Right cardiac atrium (tissue), 5 donors: ENCODE measurements at regions not wholly inside any gene's neighbourhood (a gene's known extent, or its start where the extent isn't known, plus 50 kb on each side); places are given as distances from the start of the nearest gene placed in this dataset.

Experiments
- ATAC-seq, 2 donors: fragments of 200-7000 bp; cut with Tn5 transposase; one replicate each; pipeline versions ENCODE4 v1.8.0 to v1.9.1; 2020; ENCODE audit warnings: moderate library complexity in 2 of 2, mild to moderate bottlenecking in 1 of 2
- DNase-seq, 3 donors: peaks; one replicate each; pipeline ENCODE4 v3.0.0-alpha.2; 2020
- H3K27ac ChIP-seq: one replicate; pipeline ENCODE4 v1.5.1; 2013; ENCODE audit warnings: mild to moderate bottlenecking, low read length, control low read depth, moderate library complexity
- H3K27me3 ChIP-seq: one replicate; pipeline ENCODE4 v1.6.1; 2013; ENCODE audit not compliant: control insufficient read depth, insufficient read depth
- H3K4me1 ChIP-seq: one replicate; pipeline ENCODE4 v1.6.1; 2013; ENCODE audit warnings: low read length; ENCODE audit not compliant: control insufficient read depth, insufficient read depth
- H3K4me3 ChIP-seq: one replicate; pipeline ENCODE4 v1.5.1; 2013; ENCODE audit warnings: low read length, control low read depth
- H3K9me3 ChIP-seq: one replicate; pipeline ENCODE4 v1.6.1; 2013; ENCODE audit warnings: low read length; ENCODE audit not compliant: control insufficient read depth
- WGBS: extraction: QIAGEN DNeasy Blood & Tissue Kit; methylation state at CpG from one replicate; pipeline ENCODE4 v1.1.7; 2013; 5-methylcytosine and 5-hydroxymethylcytosine counted together
- intact Hi-C, 4 donors: fragments of 100-400 bp; cut with DNase I; formaldehyde crosslinking; loops; one replicate each; pipeline versions ENCODE4 v1.11.0 to v1.14.0; 2022 to 2023
- donor health status: healthy with polysubstance abuse.
- donor health status: DM: no; HTN: yes; CAD: no.
- donor health status: DM: no; HTN: no; CAD: no.
- donor health status: DM: no; HTN: yes; CAD: no; lungs with severe emphysema.
- donor health status: DM: yes; HTN: yes; CAD: no.

GRCh38 chr6:12479451-12479850 lies 189.3 kb downstream of the EDN1 start:
- peaks cover 2% of the 10 kb centered on the region for H3K4me1 ChIP-seq
- ATAC-seq (no peak), DNase-seq (no peak)
- H3K9me3 ChIP-seq: no peaks in the 10 kb centered on the region
- H3K27me3 ChIP-seq: no peaks in the 10 kb centered on the region
- H3K4me3 ChIP-seq: no peak overlapping the region
- WGBS: 98% methylated on average over 2 of the region's 2 CpGs
- intact Hi-C loops: no loop called here
- no peak overlapping the region for H3K27ac ChIP-seq

GRCh38 chr6:12479881-12480280 lies 189.7 kb downstream of the EDN1 start:
- DNase-seq (no peak), ATAC-seq (no peak)
- 80% methylated on average over 2 of the region's 2 CpGs for WGBS
- Histone ChIP-seq H3K27me3 (no peaks in the 10 kb centered on the region), H3K4me3 (no peak overlapping the region), H3K9me3 (no peaks in the 10 kb centered on the region), H3K27ac (no peak overlapping the region), H3K4me1 (peaks cover under 1% of the 10 kb centered on the region)
- intact Hi-C loops: no loop called here

- intact Hi-C loops: no loop called here
- Histone ChIP-seq H3K27me3 (no peaks in the 10 kb centered on the region), H3K27ac (no peak overlapping the region), H3K4me3 (no peak overlapping the region), H3K4me1 (no peaks in the 10 kb centered on the region), H3K9me3 (no peaks in the 10 kb centered on the region)
- WGBS: 83% methylated on average over 3 of the region's 3 CpGs
- ATAC-seq: no peak
- DNase-seq: no peak
Measured at GRCh38 chr6:12480379-12480778, 190.2 kb downstream of the EDN1 start.

- 94% methylated on average over 2 of the region's 2 CpGs for WGBS
- intact Hi-C loops: no loop called here
- ATAC-seq: no peak
- no peak for DNase-seq
- Histone ChIP-seq H3K27ac (no peak overlapping the region), H3K9me3 (no peaks in the 10 kb centered on the region), H3K27me3 (no peaks in the 10 kb centered on the region), H3K4me3 (no peak overlapping the region), H3K4me1 (no peaks in the 10 kb centered on the region)
Measured at GRCh38 chr6:12481292-12481691, 191.1 kb downstream of the EDN1 start.

GRCh38 chr6:12481850-12482249 lies 191.7 kb downstream of the EDN1 start:
- no peaks in the 10 kb centered on the region for H3K27me3 ChIP-seq
- intact Hi-C loops: no loop called here
- ATAC-seq (no peak), DNase-seq (no peak)
- WGBS: 97% methylated on average over 2 of the region's 2 CpGs
- H3K27ac ChIP-seq: no peak overlapping the region
- no peaks in the 10 kb centered on the region for H3K4me1 ChIP-seq
- H3K4me3 ChIP-seq: no peak overlapping the region
- H3K9me3 ChIP-seq: no peaks in the 10 kb centered on the region

GRCh38 chr6:12482386-12483375 lies 192.5 kb downstream of the EDN1 start:
- H3K9me3 ChIP-seq: no peaks in the 10 kb centered on the region
- no peaks in the 10 kb centered on the region for H3K27me3 ChIP-seq
- ATAC-seq (no peak), DNase-seq (no peak)
- H3K4me1 ChIP-seq: no peaks in the 10 kb centered on the region
- H3K27ac ChIP-seq: no peak overlapping the region
- intact Hi-C loops: no loop called here
- H3K4me3 ChIP-seq: no peak overlapping the region
- 89% methylated on average over 5 of the region's 5 CpGs for WGBS

GRCh38 chr6:12483712-12484111 lies 193.6 kb downstream of the EDN1 start:
- intact Hi-C loops: no loop called here
- no peak overlapping the region for H3K4me3 ChIP-seq
- ATAC-seq: no peak
- no peaks in the 10 kb centered on the region for H3K27me3 ChIP-seq
- WGBS: 54% methylated on average over 5 of the region's 5 CpGs
- DNase-seq: no peak
- H3K4me1 ChIP-seq: no peaks in the 10 kb centered on the region
- no peak overlapping the region for H3K27ac ChIP-seq
- H3K9me3 ChIP-seq: no peaks in the 10 kb centered on the region

GRCh38 chr6:12484519-12484918 lies 194.4 kb downstream of the EDN1 start:
- intact Hi-C loops: no loop called here
- Histone ChIP-seq H3K27ac (no peak overlapping the region), H3K4me1 (no peaks in the 10 kb centered on the region), H3K4me3 (no peak overlapping the region), H3K9me3 (no peaks in the 10 kb centered on the region), H3K27me3 (no peaks in the 10 kb centered on the region)
- WGBS: 71% methylated on average over 3 of the region's 3 CpGs
- ATAC-seq (no peak), DNase-seq (no peak)

GRCh38 chr6:12485226-12485764 lies 195.1 kb downstream of the EDN1 start:
- Histone ChIP-seq H3K9me3 (no peaks in the 10 kb centered on the region), H3K4me1 (no peaks in the 10 kb centered on the region), H3K27me3 (no peaks in the 10 kb centered on the region), H3K4me3 (no peak overlapping the region), H3K27ac (no peak overlapping the region)
- intact Hi-C loops: no loop called here
- WGBS: 89% methylated on average over 8 of the region's 8 CpGs
- DNase-seq (no peak), ATAC-seq (no peak)

- Histone ChIP-seq H3K9me3 (no peaks in the 10 kb centered on the region), H3K27me3 (no peaks in the 10 kb centered on the region), H3K4me1 (no peaks in the 10 kb centered on the region), H3K27ac (no peak overlapping the region), H3K4me3 (no peak overlapping the region)
- ATAC-seq (no peak), DNase-seq (no peak)
- intact Hi-C loops: no loop called here
- 90% methylated on average over 3 of the region's 3 CpGs for WGBS
Measured at GRCh38 chr6:12485837-12486236, 195.7 kb downstream of the EDN1 start.

- WGBS: 54% methylated on average over 2 of the region's 2 CpGs
- intact Hi-C loops: no loop called here
- peaks cover 4% of the 10 kb centered on the region for H3K4me1 ChIP-seq
- H3K9me3 ChIP-seq: no peaks in the 10 kb centered on the region
- no peaks in the 10 kb centered on the region for H3K27me3 ChIP-seq
- no peak for ATAC-seq
- peak overlapping the region; percentile 19 for H3K27ac ChIP-seq
- no peak for DNase-seq
- H3K4me3 ChIP-seq: no peak overlapping the region
Measured at GRCh38 chr6:12490351-12490903, 200.3 kb downstream of the EDN1 start.
